Endodermal cell (in vitro differentiated cells): ENCODE measurements at regions not wholly inside any gene's neighbourhood (a gene's known extent, or its start where the extent isn't known, plus 50 kb on each side); places are given as distances from the start of the nearest gene placed in this dataset.

ENCODE experiments used
- DNase-seq: peaks from one replicate; pipeline ENCODE4 v3.0.0-alpha.2; 2017
- H3K27ac ChIP-seq: 2 replicates; pipeline ENCODE4 v1.5.1; 2013; ENCODE audit warnings: mild to moderate bottlenecking, low read depth, low read length, moderate library complexity
- H3K27me3 ChIP-seq: 2 replicates; pipeline ENCODE4 v1.6.1; 2013; ENCODE audit warnings: mild to moderate bottlenecking, low read length, moderate library complexity; ENCODE audit not compliant: insufficient read depth, control insufficient read depth, poor library complexity, severe bottlenecking
- H3K36me3 ChIP-seq: 2 replicates; pipeline ENCODE4 v1.7.0; 2013; ENCODE audit warnings: mild to moderate bottlenecking, low read length, moderate library complexity; ENCODE audit not compliant: control insufficient read depth, insufficient read depth
- H3K4me1 ChIP-seq: one replicate; pipeline ENCODE4 v1.7.0; 2013; ENCODE audit warnings: low read length; ENCODE audit not compliant: control insufficient read depth, insufficient read depth
- H3K4me3 ChIP-seq: 2 replicates; pipeline ENCODE4 v1.5.1; 2013; ENCODE audit warnings: mild to moderate bottlenecking, low read length, moderate library complexity
- H3K9ac ChIP-seq: 2 replicates; pipeline ENCODE4 v1.6.1; 2013; ENCODE audit warnings: mild to moderate bottlenecking, low read length, moderate library complexity; ENCODE audit not compliant: poor library complexity, severe bottlenecking; ENCODE audit errors: extremely low read depth
- H3K9me3 ChIP-seq: 2 replicates; pipeline ENCODE4 v1.6.1; 2013; ENCODE audit warnings: mild to moderate bottlenecking, low read length, moderate library complexity; ENCODE audit not compliant: control insufficient read depth
- H3K27ac Mint-ChIP-seq: 2 replicates; pipeline ENCODE4 v1.8.0; 2020; ENCODE audit warnings: mixed read lengths
- H3K27me3 Mint-ChIP-seq: 2 replicates; pipeline ENCODE4 v1.8.0; 2021; ENCODE audit warnings: mild to moderate bottlenecking, mixed read lengths; ENCODE audit not compliant: insufficient read depth
- H3K36me3 Mint-ChIP-seq: 2 replicates; pipeline ENCODE4 v1.8.0; 2020; ENCODE audit warnings: low read depth, mixed read lengths
- H3K4me1 Mint-ChIP-seq: 2 replicates; pipeline ENCODE4 v1.8.0; 2020; ENCODE audit warnings: mixed read lengths
- H3K4me3 Mint-ChIP-seq: 2 replicates; pipeline ENCODE4 v1.8.0; 2020; ENCODE audit warnings: mild to moderate bottlenecking, moderate library complexity, mixed read lengths
- H3K9me3 Mint-ChIP-seq: 2 replicates; pipeline ENCODE4 v1.8.0; 2020; ENCODE audit warnings: mild to moderate bottlenecking, mixed read lengths
- WGBS, 2 experiments: methylation state at CpG; one replicate each; pipeline versions ENCODE4 v1.1.5 to v1.1.7; 2013; ENCODE audit warnings: missing lambda C conversion rate in 2 of 2, mixed read lengths in 1 of 2; ENCODE audit not compliant: insufficient coverage in 1 of 2, insufficient read length in 1 of 2; 5-methylcytosine and 5-hydroxymethylcytosine counted together
- TF ChIP-seq, protein P1 (sequence below): fragments of 200-600 bp; sonication (generic); conservative IDR thresholded peaks from 2 replicates; pipeline ENCODE4 v1.5.0; 2021; ENCODE audit warnings: antibody characterized with exemption, mild to moderate bottlenecking

DNA sequence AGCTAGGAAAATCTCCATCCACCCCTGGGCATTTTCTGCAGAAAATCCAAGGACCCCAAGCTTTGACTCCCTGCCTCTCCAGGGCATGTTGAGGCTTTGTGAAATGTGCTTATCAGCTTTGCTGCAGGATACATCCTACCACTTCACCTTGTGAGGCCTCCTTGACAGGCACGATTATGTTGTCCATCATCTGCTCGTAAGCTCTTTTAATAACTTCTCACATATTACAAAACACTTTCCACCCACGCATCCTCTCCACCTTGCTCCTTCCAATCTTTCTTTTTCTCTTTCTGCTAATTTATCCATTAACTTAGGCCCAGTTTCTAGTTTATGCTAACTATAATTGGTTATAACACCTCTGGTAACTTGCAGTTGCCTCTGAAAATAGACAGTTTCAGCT is 147.0 kb upstream of the MTNR1B start:
- Histone ChIP-seq H3K9ac (no peak overlapping the region), H3K4me1 (peaks cover 7% of the 10 kb centered on the region), H3K27ac (no peak overlapping the region), H3K9me3 (no peaks in the 10 kb centered on the region), H3K36me3 (no peaks in the 10 kb centered on the region), H3K27me3 (no peaks in the 10 kb centered on the region), H3K4me3 (no peak overlapping the region)
- H3K36me3 Mint-ChIP-seq = no peaks in the 10 kb centered on the region
- no peak for DNase-seq
- TF ChIP-seq, protein P1, sequence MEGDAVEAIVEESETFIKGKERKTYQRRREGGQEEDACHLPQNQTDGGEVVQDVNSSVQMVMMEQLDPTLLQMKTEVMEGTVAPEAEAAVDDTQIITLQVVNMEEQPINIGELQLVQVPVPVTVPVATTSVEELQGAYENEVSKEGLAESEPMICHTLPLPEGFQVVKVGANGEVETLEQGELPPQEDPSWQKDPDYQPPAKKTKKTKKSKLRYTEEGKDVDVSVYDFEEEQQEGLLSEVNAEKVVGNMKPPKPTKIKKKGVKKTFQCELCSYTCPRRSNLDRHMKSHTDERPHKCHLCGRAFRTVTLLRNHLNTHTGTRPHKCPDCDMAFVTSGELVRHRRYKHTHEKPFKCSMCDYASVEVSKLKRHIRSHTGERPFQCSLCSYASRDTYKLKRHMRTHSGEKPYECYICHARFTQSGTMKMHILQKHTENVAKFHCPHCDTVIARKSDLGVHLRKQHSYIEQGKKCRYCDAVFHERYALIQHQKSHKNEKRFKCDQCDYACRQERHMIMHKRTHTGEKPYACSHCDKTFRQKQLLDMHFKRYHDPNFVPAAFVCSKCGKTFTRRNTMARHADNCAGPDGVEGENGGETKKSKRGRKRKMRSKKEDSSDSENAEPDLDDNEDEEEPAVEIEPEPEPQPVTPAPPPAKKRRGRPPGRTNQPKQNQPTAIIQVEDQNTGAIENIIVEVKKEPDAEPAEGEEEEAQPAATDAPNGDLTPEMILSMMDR = no peak
- H3K27me3 Mint-ChIP-seq = no peaks in the 10 kb centered on the region
- peaks cover 12% of the 10 kb centered on the region for H3K4me1 Mint-ChIP-seq
- WGBS, 2 experiments = 90 to 95% methylated on average over 3 of the region's 3 CpGs
- no peak overlapping the region for H3K4me3 Mint-ChIP-seq
- H3K9me3 Mint-ChIP-seq = no peaks in the 10 kb centered on the region
- H3K27ac Mint-ChIP-seq = no peak overlapping the region

DNA sequence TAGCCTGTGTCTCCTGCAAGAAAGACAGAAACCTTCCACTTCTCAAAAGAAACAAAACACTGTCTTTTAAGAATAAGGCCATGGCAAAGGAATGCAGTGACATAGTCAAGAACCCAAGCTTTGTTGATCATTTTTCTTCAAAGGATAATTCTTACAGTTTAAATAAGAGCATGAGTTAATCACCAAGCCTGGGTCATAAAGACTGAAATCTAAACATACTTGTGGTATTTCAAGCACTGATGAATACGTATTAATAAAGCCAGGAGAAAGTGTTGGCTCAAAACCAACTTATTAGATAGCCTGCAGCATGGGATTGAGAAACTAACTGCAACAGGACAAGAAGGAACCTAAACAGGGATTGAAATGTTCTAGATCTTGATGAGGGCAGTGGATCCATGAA is 143.3 kb upstream of the MTNR1B start:
- no peaks in the 10 kb centered on the region for H3K36me3 ChIP-seq
- peaks cover 20% of the 10 kb centered on the region for H3K4me1 ChIP-seq
- no peaks in the 10 kb centered on the region for H3K9me3 Mint-ChIP-seq
- H3K4me3 Mint-ChIP-seq = no peak overlapping the region
- H3K4me3 ChIP-seq = no peak overlapping the region
- no peak for DNase-seq
- H3K27ac Mint-ChIP-seq = no peak overlapping the region
- peaks cover 27% of the 10 kb centered on the region for H3K4me1 Mint-ChIP-seq
- TF ChIP-seq, protein P1 = no peak
- no peaks in the 10 kb centered on the region for H3K9me3 ChIP-seq
- 96 to 100% methylated on average over 1 of the region's 1 CpG for WGBS, 2 experiments
- no peaks in the 10 kb centered on the region for H3K36me3 Mint-ChIP-seq
- no peaks in the 10 kb centered on the region for H3K27me3 Mint-ChIP-seq
- H3K27me3 ChIP-seq = no peaks in the 10 kb centered on the region
- H3K27ac ChIP-seq = no peak overlapping the region
- no peak overlapping the region for H3K9ac ChIP-seq

DNA sequence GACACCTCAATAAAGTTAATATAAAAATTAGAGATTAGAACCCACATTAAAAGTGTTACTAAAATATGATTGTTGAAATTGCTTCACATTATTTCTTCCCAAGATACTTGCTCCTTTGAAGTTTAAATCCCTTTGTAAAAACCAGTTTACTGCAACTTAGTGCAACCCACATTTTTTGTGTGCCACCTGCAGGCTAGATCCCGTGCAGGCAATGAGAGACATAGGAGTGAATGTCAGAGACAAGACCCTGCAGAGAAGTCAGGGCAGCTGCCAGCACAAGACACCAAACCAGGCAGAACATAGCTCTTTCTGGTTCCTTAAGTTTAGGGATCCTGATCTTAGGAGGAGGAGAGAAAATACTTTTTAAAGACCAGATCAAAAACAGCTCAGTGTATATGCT is 142.8 kb upstream of the MTNR1B start:
- Mint-ChIP-seq H3K27ac (no peak overlapping the region), H3K4me3 (no peak overlapping the region), H3K4me1 (peaks cover 27% of the 10 kb centered on the region), H3K9me3 (no peaks in the 10 kb centered on the region), H3K36me3 (no peaks in the 10 kb centered on the region), H3K27me3 (no peaks in the 10 kb centered on the region)
- Histone ChIP-seq H3K27ac (no peak overlapping the region), H3K36me3 (no peaks in the 10 kb centered on the region), H3K4me1 (peaks cover 20% of the 10 kb centered on the region), H3K9ac (no peak overlapping the region), H3K9me3 (no peaks in the 10 kb centered on the region), H3K27me3 (no peaks in the 10 kb centered on the region), H3K4me3 (no peak overlapping the region)
- WGBS, 2 experiments = 33 to 63% methylated on average over 1 of the region's 1 CpG
- TF ChIP-seq, protein P1 = peak; percentile 51
- no peak for DNase-seq
